ENCODE measurements at regions not wholly inside any gene's neighbourhood (a gene's known extent, or its start where the extent isn't known, plus 50 kb on each side); places are given as distances from the start of the nearest gene placed in this dataset.

GRCh38 chr9:1233568-1233967 lies 183.4 kb downstream of the DMRT2 start:
- no peak for TF ChIP-seq CTCF (IDR thresholded peaks at IDR 0.05)
- TF ChIP-seq FOXM1 (IDR thresholded peaks at IDR 0.05; ENCODE audit: low read depth), result no peak
- TF ChIP-seq RXRA (IDR thresholded peaks at IDR 0.05; ENCODE audit: borderline replicate concordance, low read depth), result no peak
- TF ChIP-seq FOXJ3 (CRISPR knock-in tag; IDR thresholded peaks at IDR 0.05), result no peak
- no peak for TF ChIP-seq EZH2phosphoT487 (IDR thresholded peaks at IDR 0.05; ENCODE audit: borderline replicate concordance, low read depth)
- no peak for TF ChIP-seq GATA2 (CRISPR knock-in tag; IDR thresholded peaks at IDR 0.05)
- TF ChIP-seq MAX (IDR thresholded peaks at IDR 0.05; ENCODE audit: low read depth), result no peak
- TF ChIP-seq JUND (IDR thresholded peaks at IDR 0.05), result no peak
- no peak for TF ChIP-seq RAD21 (IDR thresholded peaks at IDR 0.05; ENCODE audit: low read length)
- no peak for TF ChIP-seq SMC3 (IDR thresholded peaks at IDR 0.05; ENCODE audit: low read depth, low read length)
- no peak for TF ChIP-seq POLR2AphosphoS5 (IDR thresholded peaks at IDR 0.05; ENCODE audit: low read depth, low read length)
- no peak for TF ChIP-seq TAF1 (IDR thresholded peaks at IDR 0.05; ENCODE audit: borderline replicate concordance, low read depth, low read length)
